Mesendoderm (in vitro differentiated cells): ENCODE measurements at regions not wholly inside any gene's neighbourhood (a gene's known extent, or its start where the extent isn't known, plus 50 kb on each side); places are given as distances from the start of the nearest gene placed in this dataset.
A peak's percentile ranks its signal among the peaks of the same experiment; 100 is the strongest.
"Not testable (repeated sequence)": the region's sequence is repeated elsewhere in the genome, so short reads cannot be mapped to it uniquely, and the experiment has no call there.

Experiments used
- DNase-seq: peaks from one replicate; pipeline ENCODE4 v3.0.0; 2013
- H2AK5ac ChIP-seq: 2 replicates; pipeline ENCODE4 v1.6.1; 2013; ENCODE audit warnings: low read length, inconsistent platforms
- H2BK120ac ChIP-seq: 2 replicates; pipeline ENCODE4 v1.6.1; 2013; ENCODE audit warnings: low read depth, mild to moderate bottlenecking, low read length, moderate library complexity, mixed read lengths
- H2BK15ac ChIP-seq: replicated peaks from 2 replicates; pipeline ENCODE4 v1.6.1; 2013; ENCODE audit warnings: low read depth, mild to moderate bottlenecking, moderate library complexity
- H2BK5ac ChIP-seq: 2 replicates; pipeline ENCODE4 v1.6.1; 2013; ENCODE audit warnings: low read length, inconsistent platforms
- H3K18ac ChIP-seq: 2 replicates; pipeline ENCODE4 v1.6.1; 2013; ENCODE audit warnings: mild to moderate bottlenecking, low read length, mixed read lengths
- H3K23ac ChIP-seq: one replicate; pipeline ENCODE4 v1.6.1; 2013; ENCODE audit warnings: low read length
- H3K27ac ChIP-seq: 2 replicates; pipeline ENCODE4 v1.5.1; 2013; ENCODE audit warnings: low read depth, mild to moderate bottlenecking, inconsistent platforms, low read length, moderate library complexity
- H3K27me3 ChIP-seq: 2 replicates; pipeline ENCODE4 v1.6.1; 2013; ENCODE audit warnings: low read length, control low read depth, mild to moderate bottlenecking, inconsistent platforms; ENCODE audit not compliant: insufficient read depth, poor library complexity
- H3K36me3 ChIP-seq: 2 replicates; pipeline ENCODE4 v1.6.1; 2013; ENCODE audit warnings: low read length, inconsistent platforms; ENCODE audit not compliant: control insufficient read depth, insufficient read depth
- H3K4ac ChIP-seq: one replicate; pipeline ENCODE4 v1.6.1; 2013; ENCODE audit warnings: low read depth, mild to moderate bottlenecking, low read length, moderate library complexity
- H3K4me1 ChIP-seq: 2 replicates; pipeline ENCODE4 v1.6.1; 2013; ENCODE audit warnings: low read depth, low read length, inconsistent platforms; ENCODE audit not compliant: control insufficient read depth
- H3K4me2 ChIP-seq: 2 replicates; pipeline ENCODE4 v1.6.1; 2013; ENCODE audit warnings: low read length
- H3K4me3 ChIP-seq: 2 replicates; pipeline ENCODE4 v1.5.1; 2013; ENCODE audit warnings: mild to moderate bottlenecking, low read length
- H3K56ac ChIP-seq: one replicate; pipeline ENCODE4 v1.6.1; 2013; ENCODE audit warnings: low read length
- H3K79me1 ChIP-seq: 2 replicates; pipeline ENCODE4 v1.6.1; 2013; ENCODE audit warnings: low read length, inconsistent platforms
- H3K79me2 ChIP-seq: 2 replicates; pipeline ENCODE4 v1.6.1; 2013; ENCODE audit warnings: mild to moderate bottlenecking, low read length; ENCODE audit not compliant: control insufficient read depth, insufficient read depth
- H3K9ac ChIP-seq: 2 replicates; pipeline ENCODE4 v1.6.1; 2013; ENCODE audit warnings: low read length, inconsistent platforms
- H4K5ac ChIP-seq: one replicate; pipeline ENCODE4 v1.6.1; 2013; ENCODE audit warnings: low read length
- H4K8ac ChIP-seq: one replicate; pipeline ENCODE4 v1.6.1; 2013; ENCODE audit warnings: low read depth, mild to moderate bottlenecking, control low read depth, low read length, moderate library complexity
- WGBS: extraction: QIAGEN DNeasy Blood & Tissue Kit; methylation state at CpG from one replicate; pipeline ENCODE4 v1.1.7; 2013; ENCODE audit warnings: low lambda C conversion rate, missing lambda C conversion rate; ENCODE audit not compliant: insufficient coverage; ENCODE audit errors: extremely low coverage; 5-methylcytosine and 5-hydroxymethylcytosine counted together

DNA sequence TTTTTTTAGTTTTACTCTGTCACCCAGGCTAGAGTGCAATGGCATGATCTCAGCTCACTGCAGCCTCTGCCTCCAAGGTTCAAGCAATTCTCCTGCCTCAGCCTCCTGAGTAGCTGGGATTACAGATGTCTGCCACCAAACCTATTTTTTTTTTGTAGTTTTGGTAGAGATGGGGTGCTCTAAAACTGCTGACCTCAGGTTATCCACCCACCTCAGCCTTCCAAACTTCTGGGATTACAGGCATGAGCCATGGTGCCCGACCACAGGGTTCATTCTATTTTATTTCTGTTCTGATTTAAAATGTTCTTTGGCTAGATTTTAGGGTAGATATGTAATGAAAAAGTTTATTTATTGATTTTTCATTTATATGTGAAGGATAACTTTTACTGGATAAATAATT lies 1062.8 kb upstream of the NOVA1 start:
- Histone ChIP-seq H2AK5ac (no peak overlapping the region), H3K79me1 (no peaks in the 10 kb centered on the region), H4K5ac (no peak overlapping the region), H3K18ac (no peak overlapping the region), H2BK120ac (no peak overlapping the region), H3K4me3 (no peak overlapping the region), H3K27me3 (no peaks in the 10 kb centered on the region), H3K4me1 (no peaks in the 10 kb centered on the region), H3K56ac (no peak overlapping the region), H3K79me2 (no peaks in the 10 kb centered on the region), H3K36me3 (no peaks in the 10 kb centered on the region), H3K27ac (no peak overlapping the region), H3K4me2 (no peak overlapping the region), H2BK5ac (no peak overlapping the region), H3K23ac (no peak overlapping the region), H3K4ac (no peak overlapping the region), H4K8ac (no peak overlapping the region), H3K9ac (no peak overlapping the region), H2BK15ac (no peak overlapping the region)
- DNase-seq: no peak
- WGBS: no CpG with 5 or more reads among the region's 1 CpG

DNA sequence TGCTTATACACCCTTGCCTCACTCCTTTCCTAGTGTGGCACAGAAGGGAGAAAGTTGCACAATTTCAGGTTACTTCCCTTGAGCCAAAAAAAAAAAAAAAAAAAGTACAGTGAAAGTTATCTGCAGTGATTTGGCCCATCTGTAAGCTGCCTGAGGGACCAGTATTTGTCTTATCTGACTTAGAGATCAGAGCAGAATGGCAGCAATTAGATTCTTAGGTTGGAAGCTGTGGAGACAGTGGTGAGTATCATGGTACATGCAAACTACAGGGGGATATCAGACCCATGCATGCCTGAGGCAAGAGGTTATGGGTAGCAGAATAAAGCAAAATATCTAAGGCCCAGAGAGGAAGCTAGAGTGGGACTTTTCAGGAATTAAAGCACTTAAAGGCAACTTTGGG lies 1070.7 kb upstream of the NOVA1 start:
- H2BK120ac ChIP-seq: no peak overlapping the region
- no peaks in the 10 kb centered on the region for H3K36me3 ChIP-seq
- H3K23ac ChIP-seq: no peak overlapping the region
- H3K4me1 ChIP-seq: no peaks in the 10 kb centered on the region
- no peak overlapping the region for H3K18ac ChIP-seq
- H3K27me3 ChIP-seq: no peaks in the 10 kb centered on the region
- H3K4me2 ChIP-seq: no peak overlapping the region
- H3K4ac ChIP-seq: no peak overlapping the region
- H3K9ac ChIP-seq: no peak overlapping the region
- DNase-seq: peak; percentile 74
- no peaks in the 10 kb centered on the region for H3K79me2 ChIP-seq
- H3K79me1 ChIP-seq: no peaks in the 10 kb centered on the region
- H2BK5ac ChIP-seq: no peak overlapping the region
- no peak overlapping the region for H3K4me3 ChIP-seq
- H3K27ac ChIP-seq: no peak overlapping the region
- no peak overlapping the region for H3K56ac ChIP-seq
- no peak overlapping the region for H2BK15ac ChIP-seq
- no peak overlapping the region for H2AK5ac ChIP-seq
- no peak overlapping the region for H4K5ac ChIP-seq
- no peak overlapping the region for H4K8ac ChIP-seq

DNA sequence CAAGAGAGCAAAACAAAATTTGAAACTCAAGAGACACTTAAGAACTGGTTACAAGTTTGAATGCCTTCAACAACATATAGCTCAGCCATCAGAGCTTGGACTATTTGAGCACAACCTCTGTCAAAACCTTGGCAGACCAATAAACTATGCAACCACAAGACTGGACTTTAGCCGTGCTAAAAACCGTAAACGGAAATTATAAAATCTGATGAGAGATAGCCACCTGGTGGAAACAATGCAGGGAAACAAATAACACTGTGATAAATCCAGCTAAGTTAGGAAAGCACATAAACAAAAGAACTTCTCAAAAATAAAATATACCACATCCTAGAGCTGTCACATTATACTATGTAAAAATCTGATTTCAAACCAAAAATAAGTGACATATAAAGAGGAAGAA lies 1074.2 kb upstream of the NOVA1 start:
- no peak overlapping the region for H4K5ac ChIP-seq
- no peak overlapping the region for H3K27ac ChIP-seq
- no peak overlapping the region for H3K4me2 ChIP-seq
- H2BK5ac ChIP-seq: no peak overlapping the region
- H2BK120ac ChIP-seq: no peak overlapping the region
- no peak overlapping the region for H3K4ac ChIP-seq
- no peaks in the 10 kb centered on the region for H3K36me3 ChIP-seq
- no peak overlapping the region for H3K56ac ChIP-seq
- H3K18ac ChIP-seq: no peak overlapping the region
- H3K4me1 ChIP-seq: no peaks in the 10 kb centered on the region
- no peaks in the 10 kb centered on the region for H3K27me3 ChIP-seq
- H2BK15ac ChIP-seq: no peak overlapping the region
- H3K9ac ChIP-seq: no peak overlapping the region
- no peaks in the 10 kb centered on the region for H3K79me2 ChIP-seq
- WGBS: no CpG with 5 or more reads among the region's 3 CpGs
- no peak overlapping the region for H3K4me3 ChIP-seq
- no peak overlapping the region for H4K8ac ChIP-seq
- H2AK5ac ChIP-seq: no peak overlapping the region
- DNase-seq: no peak
- no peaks in the 10 kb centered on the region for H3K79me1 ChIP-seq
- no peak overlapping the region for H3K23ac ChIP-seq

DNA sequence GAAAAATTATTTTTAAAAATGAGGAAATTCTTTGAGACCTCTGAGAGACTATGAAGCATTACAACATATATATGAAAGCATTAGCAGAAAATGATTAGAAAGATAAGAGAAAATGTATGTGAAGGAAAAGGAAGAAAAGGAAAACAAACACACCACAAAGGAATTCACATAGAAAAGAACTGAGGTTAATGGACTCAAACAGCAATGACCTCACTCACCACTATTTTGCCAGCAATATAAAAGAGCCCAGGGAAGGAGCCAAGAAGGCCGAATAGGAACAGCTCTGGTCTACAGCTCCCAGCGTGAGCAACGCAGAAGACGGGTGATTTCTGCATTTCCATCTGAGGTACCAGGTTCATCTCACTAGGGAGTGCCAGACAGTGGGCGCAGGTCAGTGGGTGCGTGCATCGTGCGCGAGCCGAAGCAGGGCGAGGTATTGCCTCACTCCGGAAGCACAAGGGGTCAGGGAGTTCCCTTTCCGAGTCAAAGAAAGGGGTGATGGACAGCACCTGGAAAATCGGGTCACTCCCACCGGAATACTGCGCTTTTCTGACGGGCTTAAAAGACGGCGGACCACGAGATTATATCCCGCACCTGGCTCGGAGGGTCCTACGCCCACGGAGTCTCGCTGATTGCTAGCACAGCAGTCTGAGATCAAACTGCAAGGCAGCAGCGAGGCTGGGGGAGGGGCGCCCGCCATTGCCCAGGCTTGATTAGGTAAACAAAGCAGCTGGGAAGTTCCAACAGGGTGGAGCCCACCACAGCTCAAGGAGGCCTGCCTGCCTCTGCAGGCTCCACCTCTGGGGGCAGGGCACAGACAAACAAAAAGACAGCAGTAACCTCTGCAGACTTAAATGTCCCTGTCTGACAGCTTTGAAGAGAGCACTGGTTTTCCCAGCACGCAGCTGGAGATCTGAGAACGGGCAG lies 1075.2 kb upstream of the NOVA1 start:
- not testable (repeated sequence) for H3K79me2 ChIP-seq, H2AK5ac ChIP-seq, H3K18ac ChIP-seq, H3K27me3 ChIP-seq, H3K23ac ChIP-seq, H3K4me3 ChIP-seq, H4K8ac ChIP-seq, H3K79me1 ChIP-seq, H3K4me2 ChIP-seq, H3K9ac ChIP-seq, H3K27ac ChIP-seq, H3K36me3 ChIP-seq, H2BK15ac ChIP-seq, H2BK120ac ChIP-seq, DNase-seq, H3K56ac ChIP-seq, H2BK5ac ChIP-seq, H4K5ac ChIP-seq, H3K4ac ChIP-seq, H3K4me1 ChIP-seq
- WGBS: no CpG with 5 or more reads among the region's 30 CpGs

DNA sequence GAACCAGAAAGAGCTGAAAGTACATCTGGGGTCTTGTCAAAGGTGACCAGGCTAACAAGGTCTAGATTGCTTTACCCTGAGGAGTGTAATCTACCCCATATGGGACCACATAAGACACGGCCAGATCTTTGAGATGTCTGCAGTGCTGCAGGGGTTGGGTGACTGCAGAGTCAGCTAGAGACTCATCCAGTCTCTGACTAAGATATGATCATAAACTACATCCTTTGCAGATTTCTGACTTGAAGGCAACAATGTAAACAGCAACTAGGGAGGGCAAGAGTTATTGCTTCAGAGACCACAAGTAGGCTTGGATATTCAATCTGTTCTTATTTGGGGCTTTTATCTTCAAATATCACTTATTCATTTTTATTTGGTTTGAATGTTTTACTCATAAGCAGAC lies 1080.5 kb upstream of the FOXG1 start:
- Histone ChIP-seq H3K79me1 (no peaks in the 10 kb centered on the region), H3K79me2 (no peaks in the 10 kb centered on the region), H3K4me3 (no peak overlapping the region), H2BK120ac (no peak overlapping the region), H3K4me1 (no peaks in the 10 kb centered on the region), H3K27me3 (no peaks in the 10 kb centered on the region), H4K5ac (no peak overlapping the region), H3K36me3 (no peaks in the 10 kb centered on the region), H3K18ac (no peak overlapping the region), H3K4ac (no peak overlapping the region), H2BK5ac (no peak overlapping the region), H3K4me2 (no peak overlapping the region), H3K23ac (no peak overlapping the region), H2BK15ac (no peak overlapping the region), H2AK5ac (no peak overlapping the region), H4K8ac (no peak overlapping the region), H3K27ac (no peak overlapping the region), H3K56ac (no peak overlapping the region), H3K9ac (no peak overlapping the region)
- WGBS: no CpG with 5 or more reads among the region's 1 CpG
- no peak for DNase-seq
